GM19395 (cell line): ENCODE measurements at regions not wholly inside any gene's neighbourhood (a gene's known extent, or its start where the extent isn't known, plus 50 kb on each side); places are given as distances from the start of the nearest gene placed in this dataset.

Experiments used
- ATAC-seq: cut with Tn5 transposase; IDR thresholded peaks from one replicate; pipeline ENCODE4 v1.9.1; 2021; ENCODE audit warnings: mild to moderate bottlenecking, moderate library complexity; ENCODE audit not compliant: unreplicated experiment

DNA sequence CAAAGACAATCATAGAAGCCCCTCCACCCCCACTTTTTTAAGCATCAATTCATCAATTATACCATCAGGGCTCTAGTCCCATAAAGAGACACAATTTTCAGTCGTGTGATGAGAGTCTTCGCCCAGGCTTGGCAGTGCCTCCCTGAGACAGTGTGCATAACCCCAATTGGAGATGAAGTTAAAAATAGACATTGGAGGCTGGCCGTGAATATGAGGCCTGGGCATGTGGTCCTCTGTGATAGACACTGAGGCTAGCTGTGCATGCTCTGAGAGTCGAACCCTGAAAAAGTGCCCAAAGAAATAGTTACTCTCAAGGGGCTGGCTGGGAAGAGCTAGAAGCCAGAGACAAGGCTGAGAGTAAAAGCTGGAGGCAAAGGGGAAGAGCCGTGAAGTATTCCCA lies 248.6 kb upstream of the NR4A3 start:
- no peak for ATAC-seq

DNA sequence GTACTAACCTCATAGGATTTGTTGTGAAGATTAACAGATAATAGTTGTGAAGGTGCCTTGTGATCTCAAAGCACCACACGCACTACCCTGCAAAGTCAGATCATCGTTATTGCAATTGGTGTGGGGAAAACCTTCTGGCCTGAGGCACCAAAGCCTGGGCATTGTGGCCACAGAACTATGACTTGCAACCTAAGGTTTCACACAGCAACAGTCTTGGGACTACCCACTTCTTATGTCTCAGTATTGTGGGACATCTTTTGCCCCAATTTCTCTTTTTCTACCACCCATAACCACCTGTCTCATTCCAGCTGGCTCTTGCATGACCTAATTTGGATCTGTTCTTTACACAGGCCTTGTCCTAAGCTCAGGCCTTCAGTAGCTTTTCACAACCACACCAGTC lies 247.8 kb upstream of the NR4A3 start:
- no peak for ATAC-seq

DNA sequence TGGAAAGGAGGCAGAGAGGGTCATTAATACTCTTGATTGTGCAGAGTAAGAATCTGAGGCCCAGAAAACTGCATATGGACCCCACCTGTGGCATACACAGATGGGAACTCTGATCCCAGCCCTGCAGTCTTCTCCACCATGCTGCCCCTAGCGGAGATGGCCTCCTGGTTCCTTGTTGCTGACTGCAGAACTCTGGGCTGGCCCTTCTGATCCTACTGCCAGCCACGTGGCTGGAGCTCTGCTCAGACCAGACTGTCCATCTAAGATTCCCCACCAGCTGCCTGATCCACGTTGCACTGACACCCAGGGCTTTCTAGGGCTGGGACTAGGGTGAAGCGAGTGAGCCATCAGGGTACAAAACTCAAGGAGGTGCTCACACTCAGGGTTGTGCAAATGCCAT lies 245.7 kb upstream of the NR4A3 start:
- ATAC-seq, result no peak

DNA sequence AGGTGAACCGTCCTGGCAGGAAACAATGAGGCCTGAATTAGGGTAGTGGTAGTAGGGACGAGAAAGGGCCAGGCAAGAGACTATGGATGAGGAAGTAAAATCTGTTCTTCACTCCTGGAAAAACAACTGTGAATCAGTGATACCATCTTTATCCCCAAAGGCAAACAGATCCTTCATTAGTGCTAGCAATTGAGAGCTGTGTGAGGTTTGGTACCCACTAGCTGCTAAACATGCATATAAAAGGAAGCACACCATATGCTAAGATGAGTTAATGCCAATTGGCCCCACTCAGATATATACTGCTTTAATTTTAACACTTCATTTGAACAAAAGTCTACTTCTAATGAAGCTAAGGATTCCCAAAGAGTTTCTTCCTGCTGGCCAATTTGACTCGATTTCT lies 244.8 kb upstream of the NR4A3 start:
- no peak for ATAC-seq

DNA sequence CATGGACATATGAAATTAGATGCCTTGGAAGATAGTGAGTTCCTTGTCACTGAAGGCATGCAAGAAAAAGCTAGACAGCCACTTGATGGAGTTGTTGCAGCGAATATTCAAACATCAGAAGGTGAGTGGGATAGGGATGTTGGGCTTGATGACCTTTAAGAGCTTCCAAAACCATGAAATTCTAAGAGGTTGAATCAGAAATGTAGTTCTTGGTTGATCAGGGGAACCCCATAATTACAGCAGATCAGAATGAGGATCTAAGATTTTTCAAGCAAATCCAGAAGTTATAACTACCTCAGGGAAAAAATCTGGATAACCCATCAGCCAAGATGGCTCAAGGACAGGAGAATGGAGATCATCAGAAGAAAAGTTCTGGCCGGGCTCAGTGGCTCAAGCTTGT lies 244.3 kb upstream of the NR4A3 start:
- ATAC-seq, result no peak

DNA sequence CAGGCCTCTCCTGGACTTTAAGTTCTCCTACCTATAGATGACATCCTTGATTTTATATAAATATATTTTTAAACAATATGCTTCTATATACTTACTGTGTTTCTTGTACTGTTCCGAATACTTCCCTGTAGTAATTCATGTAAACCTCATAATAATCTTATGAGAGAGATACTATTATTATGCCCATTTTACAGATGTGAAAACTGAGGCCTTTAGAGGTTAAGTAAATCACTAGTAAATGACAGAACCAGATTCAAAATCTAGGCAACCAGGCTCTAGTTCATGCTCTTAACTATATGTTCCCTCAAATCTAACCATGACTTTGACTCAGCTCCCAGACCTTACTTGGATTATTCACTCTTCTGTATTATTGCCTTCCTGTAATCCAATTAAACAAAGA lies 243.0 kb upstream of the NR4A3 start:
- no peak for ATAC-seq

DNA sequence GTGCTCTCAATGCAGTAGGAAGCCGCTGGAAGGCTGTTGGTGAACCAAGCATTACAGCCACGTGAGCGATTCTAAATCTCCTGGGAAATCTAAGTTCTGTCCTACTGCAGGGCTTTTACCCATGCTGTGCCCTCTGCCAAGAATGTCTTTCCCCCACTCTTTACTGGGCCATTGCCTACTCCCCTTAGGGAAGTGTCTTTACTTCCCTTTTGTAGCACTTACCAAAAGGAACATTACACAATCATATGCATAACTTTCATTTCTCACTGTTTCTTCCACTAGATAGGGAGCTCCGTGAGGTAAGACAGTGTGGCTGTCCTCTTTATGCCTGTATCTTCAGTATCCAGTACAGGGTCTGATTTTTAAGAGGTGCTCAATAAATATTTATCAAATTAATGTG lies 241.7 kb upstream of the NR4A3 start:
- no peak for ATAC-seq

DNA sequence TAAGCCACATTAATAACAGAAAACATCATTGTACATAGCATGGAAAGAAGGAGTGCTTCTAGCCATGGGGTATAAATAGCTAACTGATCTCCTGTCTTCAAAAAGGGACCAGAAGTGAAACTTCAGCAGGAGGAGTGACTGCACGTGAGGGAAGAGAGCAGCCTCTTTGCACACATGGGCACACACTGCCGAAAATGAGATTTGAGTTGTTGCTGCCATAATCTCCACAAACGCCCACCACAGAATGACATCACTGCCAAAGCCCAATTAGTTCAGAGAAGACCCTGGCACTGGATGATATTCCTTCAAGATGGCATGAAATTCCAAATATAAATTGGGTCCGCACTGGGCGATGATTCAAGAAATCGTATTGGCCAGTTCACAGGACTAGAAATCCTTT lies 238.9 kb upstream of the NR4A3 start:
- no peak for ATAC-seq

DNA sequence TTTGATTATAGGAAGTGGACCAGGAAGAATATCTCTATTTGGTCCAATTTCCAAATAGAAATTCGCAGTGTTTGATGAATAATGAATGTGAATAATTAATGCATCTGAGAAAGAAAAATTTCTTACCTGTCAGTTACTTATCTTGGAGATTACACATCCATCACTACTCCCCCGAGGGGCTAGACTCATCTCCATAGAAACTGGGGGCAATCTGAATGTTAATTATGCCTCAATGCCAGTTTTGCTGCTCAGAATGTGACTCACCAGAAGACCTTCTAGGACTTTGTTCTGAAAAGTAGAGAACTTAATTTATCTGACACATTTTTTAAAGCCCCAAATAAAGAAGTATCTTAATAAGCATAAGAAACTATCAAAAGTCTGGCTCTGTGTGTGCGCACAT lies 233.4 kb upstream of the NR4A3 start:
- no peak for ATAC-seq

DNA sequence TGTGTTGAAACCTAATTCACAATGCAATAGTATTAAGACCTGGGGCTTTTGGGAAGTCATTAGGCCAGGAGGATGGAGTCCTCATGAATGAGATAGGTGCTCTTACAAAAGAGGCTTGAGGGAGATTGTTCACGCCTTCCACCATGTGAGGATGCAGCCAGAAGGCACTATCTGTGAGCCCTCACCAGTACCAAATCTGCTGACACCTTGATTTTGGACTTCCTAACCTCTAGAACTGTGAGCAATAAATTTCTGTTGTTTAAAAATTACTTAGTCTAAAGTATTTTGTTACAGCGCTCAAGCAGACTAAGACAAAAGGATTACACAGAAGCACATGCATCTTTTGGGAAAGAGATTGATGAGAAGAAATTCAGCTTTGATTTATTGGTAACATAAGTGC lies 232.9 kb upstream of the NR4A3 start:
- no peak for ATAC-seq

DNA sequence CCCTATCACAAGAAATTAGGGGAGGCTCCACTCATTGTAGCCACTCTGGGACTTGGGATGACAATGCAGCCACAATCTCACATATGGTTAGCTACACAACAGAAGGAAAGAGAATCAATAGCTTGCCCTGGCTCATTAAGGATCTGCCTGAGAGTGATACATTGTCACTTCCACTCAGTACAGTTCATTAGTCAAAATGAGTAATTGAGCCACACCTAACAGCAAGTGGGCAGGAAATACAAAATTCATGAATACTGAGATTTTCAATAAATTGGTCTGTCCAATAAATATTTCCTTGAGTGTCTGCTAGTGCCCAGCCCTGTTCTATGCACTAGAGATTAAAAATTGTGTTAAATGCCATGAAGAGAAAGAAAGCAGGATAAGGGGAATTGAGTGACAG lies 231.3 kb upstream of the NR4A3 start:
- ATAC-seq, result no peak

DNA sequence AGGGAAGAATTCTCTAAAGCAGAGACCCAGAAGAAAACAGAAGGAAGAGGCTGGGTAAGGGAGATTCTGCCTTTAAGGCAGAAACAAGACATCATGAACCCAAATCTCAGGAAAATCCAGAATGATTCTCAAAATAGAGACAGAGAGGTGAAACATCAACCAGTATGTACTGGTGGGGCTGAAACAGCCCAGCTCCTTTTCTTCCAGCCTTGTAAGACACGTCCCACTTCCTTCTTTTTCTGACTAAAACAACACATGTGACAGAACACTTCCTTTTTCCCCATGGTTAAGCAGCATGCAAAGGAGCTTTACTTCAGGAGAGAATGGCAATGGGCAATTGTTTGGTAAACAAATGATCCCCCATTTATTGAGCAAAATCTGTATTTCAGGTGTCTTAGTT lies 230.8 kb upstream of the NR4A3 start:
- ATAC-seq, result no peak

DNA sequence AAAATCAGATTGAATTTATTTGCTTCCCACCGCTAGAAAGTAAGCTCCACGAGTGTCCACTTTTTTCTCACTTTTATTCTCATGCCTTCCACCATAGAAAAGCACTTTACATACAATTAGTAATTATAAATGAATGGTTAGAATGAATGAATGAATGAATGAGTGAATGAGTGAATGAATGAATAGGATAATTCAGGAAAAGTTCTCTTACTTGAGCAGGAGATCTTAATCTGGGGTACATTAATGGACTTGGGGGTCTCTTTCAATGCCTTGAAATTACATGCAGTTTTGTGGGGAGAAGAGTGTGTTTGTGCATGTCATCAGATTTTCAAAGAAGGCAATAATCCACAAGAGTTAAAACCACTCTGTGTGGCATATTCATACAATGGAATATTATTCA lies 229.9 kb upstream of the NR4A3 start:
- no peak for ATAC-seq

DNA sequence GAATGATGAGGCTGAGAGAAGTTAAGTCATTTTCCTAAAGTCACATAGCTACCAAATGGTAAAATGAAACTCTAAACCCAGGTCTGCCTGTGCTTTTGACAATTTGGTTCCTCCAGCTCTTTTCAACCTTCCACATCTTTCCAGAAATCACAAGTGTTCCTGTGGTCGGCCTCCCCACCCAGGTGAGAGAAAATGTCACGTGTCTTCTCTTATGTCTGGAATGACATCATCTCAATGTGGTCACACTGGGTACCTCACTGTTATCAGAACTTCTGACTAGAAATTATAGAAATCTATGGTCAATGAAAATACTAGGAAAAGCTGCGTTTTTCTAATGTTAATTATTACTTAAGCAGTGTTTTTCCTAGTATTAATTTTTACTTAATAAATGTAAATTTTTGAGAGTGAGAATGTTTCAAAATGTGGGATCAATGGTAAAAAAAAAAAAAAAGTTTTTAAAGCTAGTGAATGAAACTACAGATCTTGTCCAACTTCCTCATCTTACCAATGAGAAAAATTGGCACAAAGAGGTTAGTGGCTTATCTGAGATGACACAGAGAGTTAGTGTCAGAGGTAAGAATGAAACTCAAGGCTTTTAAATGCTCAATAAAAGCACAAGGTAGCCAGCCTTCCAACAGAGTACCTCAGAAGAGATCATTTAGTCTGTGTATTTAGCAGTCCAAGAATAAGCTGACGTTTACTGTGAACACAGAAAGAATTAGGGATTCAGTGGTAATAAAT lies 228.7 kb upstream of the NR4A3 start:
- ATAC-seq, result no peak

DNA sequence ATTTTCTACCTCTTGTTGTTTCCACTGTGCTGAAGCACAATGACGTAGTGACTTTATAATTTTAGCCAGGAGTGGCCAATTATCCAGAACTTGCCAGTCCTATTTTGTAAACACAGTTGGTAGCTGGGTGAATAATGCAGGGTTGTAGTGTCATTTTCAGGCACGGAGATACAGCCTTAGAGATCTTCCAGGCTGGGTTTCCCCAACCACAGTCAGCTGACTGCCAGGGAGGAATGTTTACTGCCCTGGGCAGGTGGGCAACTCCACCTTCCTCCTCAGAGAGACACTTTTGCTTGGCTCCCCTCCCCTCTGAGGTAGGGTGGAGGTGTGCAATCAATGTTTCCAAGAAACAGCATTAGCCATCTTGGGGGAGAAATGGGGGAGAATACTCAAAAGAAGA lies 228.1 kb upstream of the NR4A3 start:
- no peak for ATAC-seq

DNA sequence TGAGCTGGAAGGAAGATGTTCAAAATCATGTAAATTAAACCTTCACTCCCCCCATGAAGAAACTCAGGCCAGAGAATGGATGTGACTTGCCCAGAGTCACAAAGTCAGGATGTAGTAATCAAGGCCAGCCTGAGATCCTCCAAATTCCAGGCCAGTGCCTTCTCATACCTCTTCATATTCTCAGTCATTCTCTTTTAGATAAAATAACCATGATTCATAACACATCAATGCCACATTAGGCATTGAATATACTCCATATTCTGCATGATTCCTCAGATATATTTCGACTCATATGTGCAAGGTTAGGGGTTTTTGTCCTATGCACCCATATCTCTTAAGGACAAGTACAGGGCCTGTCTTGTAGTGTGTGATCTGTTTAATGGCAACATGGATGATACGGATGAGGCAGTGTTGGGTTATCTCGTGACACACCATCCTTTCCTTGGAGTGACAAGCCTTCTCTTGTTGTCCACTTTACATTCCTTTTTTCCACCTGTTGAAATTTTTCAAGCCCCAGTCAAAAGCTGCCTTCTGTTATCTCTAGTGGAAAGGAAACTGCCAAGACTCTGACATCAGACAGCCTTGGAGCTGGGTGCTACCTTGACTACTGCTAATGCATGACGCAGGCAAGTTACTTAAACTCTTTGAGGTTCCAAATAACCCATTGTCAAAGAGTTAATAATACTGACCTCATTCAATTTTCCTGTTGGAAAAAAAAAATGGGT lies 227.5 kb upstream of the NR4A3 start:
- ATAC-seq, result no peak

DNA sequence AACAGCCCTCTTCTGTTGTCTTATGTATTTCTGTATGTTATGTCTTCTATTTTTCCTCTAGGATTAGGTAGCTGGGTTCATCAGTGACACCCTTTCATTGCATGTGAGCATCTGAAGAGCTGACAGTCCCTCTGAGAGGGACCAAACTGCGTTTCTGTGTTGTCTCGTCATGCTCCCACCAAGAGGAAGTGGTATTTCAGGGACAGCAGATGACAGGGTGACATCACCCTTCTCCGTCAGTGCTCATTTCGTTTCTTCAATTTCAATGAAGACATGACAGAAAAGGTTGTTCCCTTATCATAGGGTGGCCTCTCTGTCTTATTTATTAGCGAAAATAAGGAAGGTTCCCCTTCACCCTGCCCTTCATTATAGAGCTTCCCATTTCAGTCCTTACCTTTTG lies 225.9 kb upstream of the NR4A3 start:
- peak; percentile 73 for ATAC-seq

DNA sequence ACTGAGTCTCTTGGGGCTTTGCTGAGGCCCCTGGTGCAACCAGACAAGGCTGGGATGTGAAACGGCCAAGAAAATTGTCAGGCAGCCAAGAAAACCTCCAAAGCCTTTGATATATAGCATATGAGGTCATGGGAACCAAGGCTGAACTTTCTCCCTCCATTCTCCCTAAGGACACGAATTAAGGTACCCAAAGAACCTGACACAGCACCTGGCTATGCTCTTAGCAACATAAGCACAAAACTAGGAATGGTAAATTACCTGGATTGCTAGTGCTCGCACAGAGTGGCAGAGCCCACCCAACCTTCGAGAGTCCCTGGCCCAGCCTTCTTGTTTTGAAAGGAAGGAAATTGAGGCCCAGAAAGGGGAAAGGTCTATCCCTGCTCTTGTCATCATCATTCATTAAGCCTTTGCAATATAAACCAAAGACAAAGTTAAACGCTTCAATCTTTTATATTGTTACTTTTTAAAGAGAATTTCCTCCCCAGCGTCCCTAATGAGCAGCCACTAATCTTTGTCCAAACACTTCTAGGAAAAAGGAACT lies 220.0 kb upstream of the NR4A3 start:
- no peak for ATAC-seq

DNA sequence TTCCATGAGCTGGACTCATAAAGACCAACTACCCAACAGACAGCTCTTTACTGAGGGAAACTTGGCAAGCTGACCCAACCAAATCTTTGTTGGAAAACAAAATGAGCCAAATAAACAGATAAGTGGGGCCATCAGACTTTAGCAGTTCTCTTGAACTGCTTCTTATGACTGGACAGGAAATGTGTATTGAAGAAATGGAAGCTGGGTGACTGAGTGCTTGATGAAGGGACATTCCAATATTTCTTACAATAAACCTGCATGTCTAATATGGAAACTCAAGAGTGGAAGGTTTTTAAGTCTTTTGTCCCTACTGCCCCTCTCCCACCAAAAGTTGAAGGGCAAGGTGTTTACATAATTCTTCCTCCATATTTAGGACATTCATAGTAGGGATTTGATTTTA lies 218.8 kb upstream of the NR4A3 start:
- no peak for ATAC-seq

DNA sequence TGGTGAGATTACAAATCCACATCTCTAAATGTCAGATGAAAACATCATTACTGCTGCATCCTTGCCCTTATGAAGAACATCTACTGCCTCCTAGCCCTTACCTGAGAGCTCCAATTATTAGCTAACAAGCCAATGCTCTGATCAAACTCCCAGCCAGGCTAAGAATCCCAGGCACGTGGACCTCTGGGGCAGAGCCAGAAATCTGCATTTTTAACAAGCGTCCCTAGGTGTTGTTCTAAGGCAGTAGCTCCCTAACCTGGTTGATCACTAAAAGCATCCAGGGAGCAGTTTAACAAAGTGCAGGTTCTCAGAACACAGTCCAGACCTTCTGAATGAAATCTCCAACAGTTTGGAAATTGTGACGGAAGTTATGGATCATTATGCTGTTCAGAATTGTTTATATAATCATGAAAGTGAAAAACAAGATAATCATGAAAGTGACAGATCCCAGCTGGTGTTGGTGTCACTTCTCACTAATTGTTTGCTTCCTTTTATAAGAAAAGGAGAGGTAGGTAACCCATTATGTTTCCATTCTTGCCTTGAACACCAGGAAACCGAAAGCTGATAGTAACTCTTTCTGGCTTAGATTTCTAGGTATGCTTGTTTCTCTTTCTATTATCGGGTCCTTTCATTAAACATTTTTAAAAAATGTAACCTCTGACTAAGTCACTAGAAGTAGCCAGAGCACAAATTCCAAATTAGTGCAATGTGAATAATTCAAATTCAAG lies 216.5 kb upstream of the NR4A3 start:
- ATAC-seq, result peak; percentile 66

DNA sequence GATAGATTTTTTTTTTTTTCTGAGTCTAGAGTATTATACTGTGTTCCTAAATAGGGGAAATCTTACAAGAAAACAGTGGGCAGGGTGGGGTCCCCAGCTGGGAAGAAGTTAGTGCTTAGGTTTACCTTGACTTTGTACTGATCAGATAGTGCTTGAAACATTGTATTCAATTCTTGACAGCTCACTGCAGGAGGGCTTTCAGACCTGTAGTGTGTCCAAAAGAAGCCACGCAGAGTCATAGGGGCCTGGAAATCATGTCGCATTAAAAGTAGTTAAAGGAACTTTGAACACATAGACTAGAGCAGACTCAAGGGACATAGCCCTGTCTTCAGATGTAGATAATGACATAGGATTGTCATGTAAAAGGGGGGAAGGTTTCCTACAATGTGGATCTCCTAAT lies 215.4 kb upstream of the NR4A3 start:
- no peak for ATAC-seq

DNA sequence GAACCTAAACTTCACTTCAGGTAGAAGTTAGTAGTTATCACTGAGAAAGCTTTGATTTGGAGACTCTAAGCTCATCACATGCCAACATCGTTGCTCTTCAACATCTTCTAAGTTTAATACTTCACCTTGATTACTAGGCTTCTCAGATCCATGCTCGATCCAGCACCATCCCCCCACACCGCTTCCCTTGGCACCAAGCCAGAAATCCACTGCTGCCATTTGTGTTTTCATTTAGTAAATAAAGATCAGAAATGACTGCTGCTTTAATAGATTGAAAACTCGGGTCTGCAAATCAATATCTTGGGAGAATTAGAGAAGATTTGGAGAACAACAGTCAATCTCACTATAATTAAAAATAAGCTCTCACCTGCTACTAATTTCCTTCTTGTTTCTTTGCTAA lies 214.7 kb upstream of the NR4A3 start:
- no peak for ATAC-seq
